IMR-90 (cell line): ENCODE measurements at regions not wholly inside any gene's neighbourhood (a gene's known extent, or its start where the extent isn't known, plus 50 kb on each side); places are given as distances from the start of the nearest gene placed in this dataset.

ENCODE experiments used
- ATAC-seq: fragments of 200-7000 bp; cut with Tn5 transposase; 2 replicates; pipeline ENCODE4 v1.9.1; 2020; ENCODE audit warnings: low read depth, mild to moderate bottlenecking, moderate library complexity
- BruUV-seq: library from RNA; stranded (reverse); fragments of 400-500 nt; replicated peaks from 2 replicates; lab custom pipeline; 2021; lab: Mats Ljungman, UMichigan
- CTCF ChIA-PET: fragments of 300-600 bp; formaldehyde crosslinking; extraction: SDS; loops from one replicate; lab custom pipeline; 2021; ENCODE audit warnings: antibody characterized with exemption; lab: Yijun Ruan, JAX
- POLR2A ChIA-PET: fragments of 300-600 bp; sonication (Branson Sonifier 250); formaldehyde crosslinking; loops from one replicate; lab custom pipeline; 2022; ENCODE audit warnings: antibody characterized with exemption; ENCODE audit not compliant: unreplicated experiment; lab: Charles Lee
- DNase-seq: peaks from one replicate; pipeline ENCODE4 v3.0.0; 2013
- H2AFZ ChIP-seq: replicated peaks from 2 replicates; pipeline ENCODE3; 2013; ENCODE audit warnings: low read length, mild to moderate bottlenecking; ENCODE audit not compliant: poor library complexity
- H2AK5ac ChIP-seq: 2 replicates; pipeline ENCODE4 v1.6.1; 2013; ENCODE audit warnings: low read depth, low read length, inconsistent platforms
- H2AK9ac ChIP-seq: replicated peaks from 2 replicates; pipeline ENCODE3; 2013; ENCODE audit warnings: mild to moderate bottlenecking, low read depth, low read length, moderate library complexity; ENCODE audit not compliant: poor library complexity
- H2BK120ac ChIP-seq: 2 replicates; pipeline ENCODE4 v1.6.1; 2013; ENCODE audit warnings: low read depth, low read length, inconsistent platforms
- H2BK15ac ChIP-seq: 3 replicates; pipeline ENCODE4 v1.6.1; 2013; ENCODE audit warnings: low read depth, low read length, inconsistent platforms
- H2BK20ac ChIP-seq: 2 replicates; pipeline ENCODE4 v1.6.1; 2013; ENCODE audit warnings: low read depth, mild to moderate bottlenecking, inconsistent platforms, low read length, moderate library complexity
- H2BK5ac ChIP-seq: 2 replicates; pipeline ENCODE4 v1.6.1; 2013; ENCODE audit warnings: mild to moderate bottlenecking, low read depth, low read length, inconsistent platforms; ENCODE audit not compliant: poor library complexity, severe bottlenecking
- H3K14ac ChIP-seq: replicated peaks from 2 replicates; pipeline ENCODE4 v1.6.1; 2013; ENCODE audit warnings: low read depth, low read length, inconsistent platforms
- H3K18ac ChIP-seq: 2 replicates; pipeline ENCODE4 v1.6.1; 2013; ENCODE audit warnings: low read depth, low read length, control low read depth
- H3K23ac ChIP-seq: 2 replicates; pipeline ENCODE4 v1.6.1; 2013; ENCODE audit warnings: low read depth, low read length, inconsistent platforms
- H3K27ac ChIP-seq: 2 replicates; pipeline ENCODE4 v1.5.1; 2013; ENCODE audit warnings: mild to moderate bottlenecking, control low read depth, low read length; ENCODE audit not compliant: insufficient read depth
- H3K27me3 ChIP-seq: 2 replicates; pipeline ENCODE4 v1.6.1; 2013; ENCODE audit warnings: low read length; ENCODE audit not compliant: control insufficient read depth, insufficient read depth
- H3K36me3 ChIP-seq: 2 replicates; pipeline ENCODE4 v1.6.1; 2013; ENCODE audit warnings: low read length, mixed read lengths; ENCODE audit not compliant: control insufficient read depth, insufficient read depth
- H3K4ac ChIP-seq: 2 replicates; pipeline ENCODE4 v1.6.1; 2013; ENCODE audit warnings: low read depth, low read length, inconsistent platforms
- H3K4me1 ChIP-seq: 2 replicates; pipeline ENCODE4 v1.6.1; 2013; ENCODE audit warnings: low read length, mixed read lengths; ENCODE audit not compliant: control insufficient read depth, insufficient read depth
- H3K4me2 ChIP-seq: 2 replicates; pipeline ENCODE4 v1.6.1; 2013; ENCODE audit warnings: low read depth, mild to moderate bottlenecking, control low read depth, low read length, moderate library complexity
- H3K4me3 ChIP-seq: 2 replicates; pipeline ENCODE4 v1.5.1; 2013; ENCODE audit warnings: low read depth, mild to moderate bottlenecking, control low read depth, low read length, moderate library complexity; ENCODE audit not compliant: insufficient read depth
- H3K56ac ChIP-seq: 2 replicates; pipeline ENCODE4 v1.6.1; 2013; ENCODE audit warnings: low read length, inconsistent platforms; ENCODE audit not compliant: insufficient read depth; ENCODE audit errors: extremely low read depth
- H3K79me1 ChIP-seq, 2 experiments: 2 replicates each; pipeline ENCODE4 v1.6.1; 2013; ENCODE audit warnings: low read length in 2 of 2, inconsistent platforms in 1 of 2, low read depth in 1 of 2
- H3K9ac ChIP-seq: 2 replicates; pipeline ENCODE4 v1.6.1; 2013; ENCODE audit warnings: low read depth, low read length, control low read depth
- H3K9me1 ChIP-seq: 2 replicates; pipeline ENCODE4 v1.6.1; 2013; ENCODE audit warnings: low read length, inconsistent platforms; ENCODE audit not compliant: insufficient read depth
- H3K9me3 ChIP-seq: 2 replicates; pipeline ENCODE4 v1.6.1; 2013; ENCODE audit warnings: low read length; ENCODE audit not compliant: control insufficient read depth, insufficient read depth
- H4K20me1 ChIP-seq: 2 replicates; pipeline ENCODE4 v1.6.1; 2013; ENCODE audit warnings: low read length, inconsistent platforms; ENCODE audit not compliant: insufficient read depth
- H4K5ac ChIP-seq: 2 replicates; pipeline ENCODE4 v1.6.1; 2013; ENCODE audit warnings: mild to moderate bottlenecking, low read depth, low read length, control low read depth
- H4K8ac ChIP-seq, 2 experiments: 2 replicates each; pipeline ENCODE4 v1.6.1; 2013; ENCODE audit warnings: low read depth in 2 of 2, low read length in 2 of 2, control low read depth in 1 of 2, inconsistent platforms in 1 of 2
- H4K91ac ChIP-seq: 2 replicates; pipeline ENCODE4 v1.6.1; 2013; ENCODE audit warnings: low read depth, low read length, inconsistent platforms; ENCODE audit not compliant: insufficient read depth
- BHLHE40 ChIP-seq: fragments of 150-350 bp; IDR thresholded peaks from 2 replicates; pipeline ENCODE4 v1.6.1; 2016; ENCODE audit warnings: mild to moderate bottlenecking, low read depth, low read length
- CEBPB ChIP-seq: IDR thresholded peaks from 2 replicates; pipeline ENCODE4 v1.6.1; 2012; ENCODE audit warnings: low read depth, low read length, improper control_type of control experiment
- CTCF ChIP-seq: conservative IDR thresholded peaks from 2 replicates; pipeline ENCODE4 v1.5.1; 2012; ENCODE audit warnings: mild to moderate bottlenecking, low read depth, low read length, improper control_type of control experiment
- ELK1 ChIP-seq: fragments of 150-350 bp; IDR thresholded peaks from 2 replicates; pipeline ENCODE4 v1.6.1; 2016; ENCODE audit warnings: low read depth, mild to moderate bottlenecking, low read length, moderate library complexity, borderline replicate concordance
- FOS ChIP-seq: fragments of 150-350 bp; IDR thresholded peaks from 2 replicates; pipeline ENCODE4 v1.6.1; 2016; ENCODE audit warnings: low read depth, low read length
- MAFK ChIP-seq: IDR thresholded peaks from 2 replicates; pipeline ENCODE4 v1.6.1; 2012; ENCODE audit warnings: low read depth, low read length, improper control_type of control experiment
- MAZ ChIP-seq: IDR thresholded peaks from 2 replicates; pipeline ENCODE4 v1.6.1; 2012; ENCODE audit warnings: low read depth, mild to moderate bottlenecking, low read length, improper control_type of control experiment, moderate library complexity, borderline replicate concordance
- MXI1 ChIP-seq: IDR thresholded peaks from 2 replicates; pipeline ENCODE4 v1.6.1; 2012; ENCODE audit warnings: low read depth, mild to moderate bottlenecking, low read length, moderate library complexity, borderline replicate concordance
- NFE2L2 ChIP-seq: fragments of 150-350 bp; IDR thresholded peaks from 2 replicates; pipeline ENCODE4 v1.6.1; 2016; ENCODE audit warnings: low read depth, mild to moderate bottlenecking, low read length
- POLR2A ChIP-seq: IDR thresholded peaks from 2 replicates; pipeline ENCODE4 v1.6.1; 2012; ENCODE audit warnings: mild to moderate bottlenecking, low read depth, low read length
- RAD21 ChIP-seq: IDR thresholded peaks from 2 replicates; pipeline ENCODE4 v1.6.1; 2012; ENCODE audit warnings: low read length, improper control_type of control experiment
- RFX5 ChIP-seq: IDR thresholded peaks from 2 replicates; pipeline ENCODE4 v1.8.0; 2012; ENCODE audit warnings: low read depth, mild to moderate bottlenecking, low read length, moderate library complexity
- SMC3 ChIP-seq: fragments of 150-350 bp; IDR thresholded peaks from 2 replicates; pipeline ENCODE4 v1.6.1; 2016; ENCODE audit warnings: low read depth, mild to moderate bottlenecking, antibody characterized with exemption, low read length, moderate library complexity
- USF2 ChIP-seq: fragments of 150-350 bp; IDR thresholded peaks from 2 replicates; pipeline ENCODE4 v1.6.1; 2017; ENCODE audit warnings: mild to moderate bottlenecking, antibody characterized with exemption, low read length, low read depth
- WGBS, 2 experiments: methylation state at CpG; one replicate each; pipeline versions ENCODE4 v1.1.5 to v1.1.7; 2013; ENCODE audit warnings: missing lambda C conversion rate in 2 of 2; ENCODE audit not compliant: insufficient read length in 1 of 2; ENCODE audit errors: extremely low coverage in 2 of 2; 5-methylcytosine and 5-hydroxymethylcytosine counted together
- dilution Hi-C: fragments of 300-500 bp; cut with HindIII; formaldehyde crosslinking; loops from one replicate; pipeline ENCODE4 v1.14.3; 2018; ENCODE audit warnings: low sequenced_read_pairs; ENCODE audit not compliant: unreplicated experiment
- in situ Hi-C: fragments of 300-500 bp; cut with MboI; formaldehyde crosslinking; loops from 3 replicates; pipeline ENCODE4 v1.14.3; 2019; ENCODE audit warnings: low sequenced_read_pairs, inconsistent platforms, mixed read lengths
- intact Hi-C: fragments of 100-400 bp; cut with micrococcal nuclease; formaldehyde crosslinking; loops from 2 replicates; pipeline ENCODE4 v1.10.0; 2022

- Histone ChIP-seq H2BK5ac (no peak overlapping the region), H2BK120ac (no peak overlapping the region; the same call in 1 of the 2 replicates), H3K14ac (no peak overlapping the region), H4K91ac (no peak overlapping the region), H2AK5ac (no peak overlapping the region), H3K23ac (no peak overlapping the region), H3K4me2 (no peak overlapping the region; the same call in 1 of the 2 replicates), H4K5ac (no peak overlapping the region), H2BK20ac (no peak overlapping the region), H3K4ac (no peak overlapping the region), H3K9me1 (peaks cover 3% of the 10 kb centered on the region), H3K27ac (no peak overlapping the region), H3K18ac (no peak overlapping the region; the same call in 1 of the 2 replicates), H3K4me1 (peaks cover 8% of the 10 kb centered on the region), H4K8ac (no peak overlapping the region), H3K36me3 (no peaks in the 10 kb centered on the region), H3K27me3 (no peaks in the 10 kb centered on the region), H3K56ac (no peak overlapping the region), H3K4me3 (no peak overlapping the region), H2BK15ac (no peak overlapping the region), H3K9ac (no peak overlapping the region), H2AK9ac (no peak overlapping the region), H3K9me3 (no peaks in the 10 kb centered on the region), H2AFZ (no peak overlapping the region), H3K79me1 (peaks cover 0 to 12% of the 10 kb centered on the region in 2 experiments; a peak in 2 of 4 replicates), H4K20me1 (no peaks in the 10 kb centered on the region)
- in situ Hi-C loops (no loop called here), dilution Hi-C loops (no loop called here), intact Hi-C loops (no loop called here)
- 67% methylated on average over 1 of the region's 2 CpGs; no CpG with 5 or more reads in 1 of the 2 experiments for WGBS, 2 experiments
- TF ChIP-seq SMC3 = no peak
- TF ChIP-seq FOS = no peak
- no peak for TF ChIP-seq BHLHE40
- TF ChIP-seq MAFK = no peak
- no peak for TF ChIP-seq RFX5
- TF ChIP-seq CTCF = no peak
- TF ChIP-seq MAZ = no peak
- no peak for TF ChIP-seq NFE2L2
- TF ChIP-seq POLR2A = no peak
- TF ChIP-seq RAD21 = no peak
- no peak for TF ChIP-seq ELK1
- TF ChIP-seq USF2 = no peak
- TF ChIP-seq CEBPB = no peak
- TF ChIP-seq MXI1 = no peak
- ChIA-PET POLR2A (no interaction called here), CTCF (no interaction called here)
- peak; percentile 33 for DNase-seq
- no peak for ATAC-seq
- no TSS peak for BruUV-seq
Observed at GRCh38 chr18:73509460-73509859, 638.2 kb downstream of the FBXO15 start.
